Activated CD4-positive, alpha-beta T cell treated with anti-CD3 and anti-CD28 coated beads for 36 hours (primary cell): ENCODE measurements at regions not wholly inside any gene's neighbourhood (a gene's known extent, or its start where the extent isn't known, plus 50 kb on each side); places are given as distances from the start of the nearest gene placed in this dataset.

Experiments used
- ATAC-seq: fragments of 200-7000 bp; cut with Tn5 transposase; one replicate; pipeline ENCODE4 v1.10.0; 2021; ENCODE audit warnings: mild to moderate bottlenecking, moderate library complexity
- CTCF ChIA-PET: fragments of 350-600 bp; sonication (Branson Sonifier 250); formaldehyde crosslinking; loops from one replicate; lab custom pipeline; 2021; ENCODE audit warnings: antibody characterized with exemption; lab: Charles Lee
- POLR2A ChIA-PET: fragments of 350-600 bp; sonication (Branson Sonifier 250); formaldehyde crosslinking; loops from one replicate; lab custom pipeline; 2021; ENCODE audit warnings: antibody characterized with exemption, inconsistent platforms; lab: Charles Lee
- DNase-seq: peaks from one replicate; pipeline ENCODE4 v3.0.0-alpha.2; 2020
- H3K27ac Mint-ChIP-seq: one replicate; pipeline ENCODE4 v1.8.0; 2021; ENCODE audit warnings: mixed read lengths
- H3K27me3 Mint-ChIP-seq: one replicate; pipeline ENCODE4 v1.8.0; 2021; ENCODE audit warnings: mixed read lengths
- H3K36me3 Mint-ChIP-seq: one replicate; pipeline ENCODE4 v1.8.0; 2021; ENCODE audit warnings: low read depth, mixed read lengths
- H3K4me1 Mint-ChIP-seq: one replicate; pipeline ENCODE4 v1.8.0; 2021; ENCODE audit warnings: mixed read lengths
- H3K4me3 Mint-ChIP-seq: one replicate; pipeline ENCODE4 v1.8.0; 2021; ENCODE audit warnings: mild to moderate bottlenecking, moderate library complexity, mixed read lengths
- H3K9me3 Mint-ChIP-seq: one replicate; pipeline ENCODE4 v1.8.0; 2021; ENCODE audit warnings: low read depth, mixed read lengths
- intact Hi-C, 2 experiments: fragments of 100-400 bp; cut with DNase I in 1 of 2; cut with micrococcal nuclease in 1 of 2; formaldehyde crosslinking; loops; one replicate each; pipeline versions ENCODE4 v1.14.2 to v1.15.1; 2022 to 2024; cut with DNase I, micrococcal nuclease

GRCh38 chr12:107435072-107435471, 250.5 kb upstream of the PWP1 start:
- POLR2A ChIA-PET, result no interaction called here
- Mint-ChIP-seq H3K9me3 (no peaks in the 10 kb centered on the region), H3K36me3 (no peaks in the 10 kb centered on the region), H3K4me3 (no peak overlapping the region), H3K27me3 (no peaks in the 10 kb centered on the region), H3K4me1 (peaks cover 15% of the 10 kb centered on the region), H3K27ac (no peak overlapping the region)
- no peak for ATAC-seq
- DNase-seq, result no peak
- intact Hi-C loops, result no loop called here
- CTCF ChIA-PET, result no interaction called here

- no peak overlapping the region for H3K4me3 Mint-ChIP-seq
- peaks cover 13% of the 10 kb centered on the region for H3K4me1 Mint-ChIP-seq
- intact Hi-C loops, result no loop called here
- POLR2A ChIA-PET, result no interaction called here
- DNase-seq (no peak), ATAC-seq (no peak)
- H3K36me3 Mint-ChIP-seq, result no peaks in the 10 kb centered on the region
- CTCF ChIA-PET, result interaction anchor here (0.7 kb wide), 1 partner anchor 12 kb away, joined by 3 read pairs; no protein-coding TSS in a partner anchor
- no peaks in the 10 kb centered on the region for H3K9me3 Mint-ChIP-seq
- H3K27me3 Mint-ChIP-seq, result no peaks in the 10 kb centered on the region
- no peak overlapping the region for H3K27ac Mint-ChIP-seq
Observed at GRCh38 chr12:107435520-107435919, 250.1 kb upstream of the PWP1 start.

GRCh38 chr12:107436376-107436775, 249.2 kb upstream of the PWP1 start:
- ChIA-PET CTCF (no interaction called here), POLR2A (no interaction called here)
- H3K4me1 Mint-ChIP-seq, result peaks cover 13% of the 10 kb centered on the region

DNA sequence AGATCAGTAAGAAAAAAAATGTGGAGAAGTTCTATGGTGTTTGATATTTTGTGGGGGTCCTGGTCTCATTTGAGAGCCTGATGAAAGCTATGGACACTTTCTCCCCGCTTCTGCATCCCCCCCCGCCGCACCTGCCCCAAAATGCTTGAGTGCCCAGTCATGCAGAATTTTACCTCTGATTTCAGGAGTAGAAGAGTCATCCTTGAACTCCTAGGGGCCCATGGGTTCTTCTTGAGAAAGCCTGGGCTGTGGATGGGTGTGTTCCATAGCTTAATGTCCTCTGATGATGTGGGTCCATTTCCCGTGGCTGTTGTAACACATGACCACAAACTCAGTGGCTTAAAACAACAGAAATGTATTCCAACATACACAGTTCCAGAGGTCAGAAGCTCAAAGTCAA, 248.8 kb upstream of the PWP1 start:
- H3K27ac Mint-ChIP-seq, result no peak overlapping the region
- DNase-seq (no peak), ATAC-seq (no peak)
- H3K36me3 Mint-ChIP-seq, result no peaks in the 10 kb centered on the region
- ChIA-PET CTCF (no interaction called here), POLR2A (no interaction called here)
- intact Hi-C loops, result no loop called here
- peaks cover 10% of the 10 kb centered on the region for H3K4me1 Mint-ChIP-seq
- no peaks in the 10 kb centered on the region for H3K9me3 Mint-ChIP-seq
- no peak overlapping the region for H3K4me3 Mint-ChIP-seq
- no peaks in the 10 kb centered on the region for H3K27me3 Mint-ChIP-seq

More at GRCh38 chr12:107436376-107436775, 249.2 kb upstream of the PWP1 start:
- no peaks in the 10 kb centered on the region for H3K36me3 Mint-ChIP-seq
- intact Hi-C loops, result no loop called here
- H3K27ac Mint-ChIP-seq, result no peak overlapping the region
- H3K27me3 Mint-ChIP-seq, result no peaks in the 10 kb centered on the region
- H3K9me3 Mint-ChIP-seq, result no peaks in the 10 kb centered on the region
- DNase-seq (no peak), ATAC-seq (no peak)
- H3K4me3 Mint-ChIP-seq, result no peak overlapping the region

DNA sequence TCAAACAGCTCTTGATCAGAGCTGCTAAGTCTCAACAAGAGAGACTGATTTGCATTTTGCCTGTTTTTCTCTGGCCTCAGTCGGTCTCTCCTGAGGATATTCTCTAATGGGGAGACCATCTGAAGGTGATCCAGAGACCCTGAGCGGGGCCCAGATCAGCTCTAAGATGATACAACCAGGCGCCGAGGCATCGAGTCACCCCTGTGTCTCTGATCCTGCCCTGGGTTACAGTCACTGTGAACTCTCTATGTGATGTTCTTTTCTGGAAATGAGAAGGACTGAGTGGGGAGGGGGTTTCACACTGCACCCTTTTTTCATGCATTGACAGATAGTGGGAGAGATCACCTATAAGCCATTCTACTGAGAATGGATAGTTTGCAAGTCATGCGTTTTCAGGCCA, 247.6 kb upstream of the PWP1 start:
- intact Hi-C loops, result no loop called here
- H3K4me1 Mint-ChIP-seq, result peaks cover 10% of the 10 kb centered on the region
- CTCF ChIA-PET, result interaction anchor here (0.5 kb wide), 1 partner anchor 179 kb away, joined by 3 read pairs; no protein-coding TSS in a partner anchor

DNA sequence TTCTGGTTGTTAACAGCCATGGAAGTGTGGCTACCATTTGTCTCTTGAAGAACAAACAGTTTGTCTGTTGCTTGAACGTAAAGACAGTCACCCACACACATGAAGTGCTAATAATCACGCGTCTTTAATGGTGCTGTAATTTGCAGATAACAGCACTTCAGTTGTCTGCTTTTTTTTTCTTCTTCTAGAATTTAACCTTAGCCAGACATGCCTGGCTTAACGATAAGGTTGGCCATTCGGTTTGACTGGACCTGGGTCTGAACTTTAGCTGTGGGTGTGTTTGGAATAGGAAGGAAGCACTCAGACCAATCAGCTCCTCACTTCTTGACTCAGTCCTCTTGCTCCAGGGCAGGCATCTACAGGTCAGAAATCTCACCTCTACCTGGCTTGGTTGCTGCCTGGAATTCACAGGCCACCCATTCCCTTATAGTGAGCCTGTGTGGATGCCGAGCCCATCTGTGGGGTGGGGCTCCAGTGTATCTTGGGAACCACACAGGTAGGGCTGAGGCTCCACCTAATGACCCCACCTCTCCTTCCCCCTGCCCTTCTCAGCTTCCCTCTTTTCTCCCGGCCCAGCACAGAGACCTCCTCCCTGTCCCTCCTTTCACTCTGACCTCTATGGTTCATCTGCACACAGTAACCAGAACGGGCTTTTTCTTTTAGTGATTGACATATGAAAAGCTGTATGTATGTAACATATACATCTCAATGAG, 246.4 kb upstream of the PWP1 start:
- no peak for DNase-seq
- Mint-ChIP-seq H3K36me3 (no peaks in the 10 kb centered on the region), H3K4me3 (no peak overlapping the region), H3K27me3 (no peaks in the 10 kb centered on the region), H3K27ac (no peak overlapping the region), H3K9me3 (no peaks in the 10 kb centered on the region), H3K4me1 (peaks cover 10% of the 10 kb centered on the region)
- ChIA-PET POLR2A (no interaction called here), CTCF (interaction anchor here (0.6 kb wide), 1 partner anchor 13 kb away, joined by 4 read pairs; no protein-coding TSS in a partner anchor)
- intact Hi-C loops, result no loop called here
- ATAC-seq, result no peak

More for the DNA sequence above, 247.6 kb upstream of the PWP1 start:
- Mint-ChIP-seq H3K27me3 (no peaks in the 10 kb centered on the region), H3K36me3 (no peaks in the 10 kb centered on the region), H3K27ac (no peak overlapping the region), H3K9me3 (no peaks in the 10 kb centered on the region), H3K4me3 (no peak overlapping the region)
- ATAC-seq, result peak; percentile 63
- POLR2A ChIA-PET, result no interaction called here
- DNase-seq, result peak; percentile 25

GRCh38 chr12:107440606-107441005, 245.0 kb upstream of the PWP1 start:
- intact Hi-C loops, result no loop called here
- Mint-ChIP-seq H3K4me3 (no peak overlapping the region), H3K27me3 (no peaks in the 10 kb centered on the region), H3K27ac (no peak overlapping the region), H3K36me3 (no peaks in the 10 kb centered on the region), H3K9me3 (no peaks in the 10 kb centered on the region), H3K4me1 (peaks cover 10% of the 10 kb centered on the region)
- ChIA-PET POLR2A (no interaction called here), CTCF (no interaction called here)
- ATAC-seq (no peak), DNase-seq (no peak)

- H3K27ac Mint-ChIP-seq, result peak overlapping the region; percentile 64
Observed at GRCh38 chr12:107441665-107442300, 243.8 kb upstream of the PWP1 start.

DNA sequence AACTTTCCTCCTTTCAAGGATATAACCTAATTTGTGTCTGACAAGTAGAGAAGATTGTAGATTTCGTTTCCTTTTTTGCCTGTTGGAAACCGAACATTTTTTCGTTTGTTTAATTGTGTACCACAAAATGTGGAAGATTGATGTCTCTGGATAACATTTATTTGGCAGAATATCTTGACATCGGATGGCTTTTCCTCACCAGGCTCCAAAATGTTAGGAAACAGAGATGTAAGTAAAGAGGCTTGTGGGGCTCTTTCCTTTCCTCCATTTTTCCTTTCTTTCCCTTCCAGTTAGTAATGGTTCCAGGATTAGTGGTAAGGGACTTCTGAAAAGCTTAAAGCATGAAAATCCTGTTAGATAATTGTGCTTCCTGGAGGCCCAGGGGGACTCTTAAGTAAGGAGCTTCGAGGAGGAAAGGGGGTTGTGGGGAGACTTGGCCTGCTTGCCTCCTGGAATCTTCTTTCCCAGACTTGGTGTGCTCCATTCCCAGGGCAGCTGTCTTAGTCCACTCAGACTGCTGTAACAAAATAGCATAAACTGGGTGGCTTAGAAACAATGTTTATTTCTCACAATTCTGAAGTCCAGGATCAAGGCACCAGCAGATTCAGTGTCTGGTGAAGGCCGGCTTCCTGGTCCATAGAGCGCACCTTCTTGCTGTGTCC, 243.1 kb upstream of the PWP1 start:
- H3K4me3 Mint-ChIP-seq, result peak overlapping the region; percentile 20
- POLR2A ChIA-PET, result no interaction called here
- no peaks in the 10 kb centered on the region for H3K9me3 Mint-ChIP-seq
- peaks cover 10% of the 10 kb centered on the region for H3K4me1 Mint-ChIP-seq
- DNase-seq (no peak), ATAC-seq (no peak)
- intact Hi-C loops, result no loop called here
- no peaks in the 10 kb centered on the region for H3K27me3 Mint-ChIP-seq
- H3K27ac Mint-ChIP-seq, result peak overlapping the region; percentile 64
- CTCF ChIA-PET, result no interaction called here
- no peaks in the 10 kb centered on the region for H3K36me3 Mint-ChIP-seq

More at GRCh38 chr12:107441665-107442300, 243.8 kb upstream of the PWP1 start:
- Mint-ChIP-seq H3K4me3 (peak overlapping the region; percentile 20), H3K36me3 (no peaks in the 10 kb centered on the region), H3K4me1 (peaks cover 10% of the 10 kb centered on the region), H3K27me3 (no peaks in the 10 kb centered on the region), H3K9me3 (no peaks in the 10 kb centered on the region)
- ATAC-seq (peak; percentile 51), DNase-seq (peak; percentile 18)
- POLR2A ChIA-PET, result no interaction called here
- intact Hi-C loops, result no loop called here
- CTCF ChIA-PET, result no interaction called here

DNA sequence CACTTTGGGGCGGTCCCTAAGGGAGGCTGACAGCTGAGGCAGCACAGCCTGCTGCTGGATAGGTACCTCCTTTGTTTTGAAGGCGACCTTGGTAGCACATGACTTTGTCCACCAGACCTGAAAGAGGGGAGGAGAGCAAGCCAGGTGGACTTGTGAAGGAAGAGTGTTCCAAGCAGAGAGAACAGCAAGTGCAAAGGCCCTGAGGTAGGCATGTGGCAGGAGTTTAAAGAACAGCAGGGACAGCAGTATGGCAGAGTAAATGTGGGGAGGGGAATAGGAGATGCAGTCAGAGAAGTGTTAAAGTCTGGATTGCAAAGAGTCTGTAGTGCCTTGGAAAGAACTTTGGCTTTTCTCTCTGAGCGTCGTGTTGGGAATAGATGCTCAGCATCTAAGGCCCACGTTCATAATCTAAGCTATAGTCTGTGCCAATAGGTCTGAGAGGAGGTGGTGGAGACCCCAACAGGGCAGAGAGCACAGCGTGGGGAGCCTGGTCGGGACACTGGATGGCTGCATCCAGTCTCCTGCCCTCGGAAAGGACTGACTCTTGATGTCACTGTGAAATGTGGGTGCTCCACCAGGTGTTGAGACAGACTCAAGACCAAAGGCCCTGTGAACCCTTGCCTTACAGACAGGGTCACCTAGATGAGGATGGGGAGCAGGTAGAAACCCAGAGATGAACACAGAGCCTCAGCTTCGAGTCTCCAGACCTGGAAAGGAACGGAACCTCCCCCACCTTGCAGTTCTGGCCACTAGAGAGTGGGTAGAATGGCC, 242.1 kb upstream of the PWP1 start:
- Mint-ChIP-seq H3K4me3 (no peak overlapping the region), H3K9me3 (no peaks in the 10 kb centered on the region), H3K4me1 (peaks cover 6% of the 10 kb centered on the region), H3K27me3 (no peaks in the 10 kb centered on the region), H3K27ac (no peak overlapping the region), H3K36me3 (no peaks in the 10 kb centered on the region)
- DNase-seq (no peak), ATAC-seq (no peak)
- intact Hi-C loops, result no loop called here
- ChIA-PET CTCF (no interaction called here), POLR2A (no interaction called here)

DNA sequence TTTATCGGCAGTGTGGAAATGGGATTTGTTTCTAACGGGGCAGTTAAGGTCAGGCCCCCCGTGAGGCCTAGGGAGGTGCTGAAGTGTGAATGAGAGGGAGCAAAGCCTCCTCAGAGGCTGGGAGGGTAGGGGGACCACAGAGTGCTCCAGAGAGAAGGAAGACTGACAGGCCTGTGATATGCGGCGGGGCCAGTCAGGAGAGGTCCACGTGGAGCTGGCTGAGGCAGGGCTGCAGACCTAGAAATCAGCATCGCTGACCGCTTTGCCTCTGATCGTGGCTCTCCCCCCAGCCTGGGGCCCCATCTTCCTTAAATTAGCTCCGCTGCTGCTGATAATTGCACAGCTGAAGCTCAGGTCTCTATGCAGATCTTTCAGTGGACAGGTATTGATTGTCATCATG, 240.8 kb upstream of the PWP1 start:
- ChIA-PET POLR2A (no interaction called here), CTCF (interaction anchor here (0.9 kb wide), 1 partner anchor 88 kb away, joined by 3 read pairs; no protein-coding TSS in a partner anchor)
- Mint-ChIP-seq H3K27me3 (no peaks in the 10 kb centered on the region), H3K27ac (no peak overlapping the region), H3K4me1 (peaks cover 6% of the 10 kb centered on the region), H3K4me3 (no peak overlapping the region), H3K9me3 (no peaks in the 10 kb centered on the region), H3K36me3 (no peaks in the 10 kb centered on the region)
- intact Hi-C loops, result no loop called here
- ATAC-seq (no peak), DNase-seq (no peak)
